ENCODE measurements at regions not wholly inside any gene's neighbourhood (a gene's known extent, or its start where the extent isn't known, plus 50 kb on each side); places are given as distances from the start of the nearest gene placed in this dataset.

- DNase-seq (ENCODE audit: low spot score) = no peak
- Histone ChIP-seq H3K4me1 (ENCODE audit: control insufficient read depth in 4 of 4, insufficient read depth in 4 of 4, low read length in 3 of 4) (no peaks in the 10 kb centered on the region), H3K27me3 (ENCODE audit: control insufficient read depth in 4 of 4, insufficient read depth in 4 of 4, low read length in 3 of 4) (no peaks in the 10 kb centered on the region), H3K4me3 (ENCODE audit: low read depth in 1 of 3, low read length in 3 of 3) (no peak overlapping the region), H3K27ac (ENCODE audit: low read depth in 1 of 2, low read length in 2 of 2) (no peak overlapping the region), H3K36me3 (ENCODE audit: control insufficient read depth in 4 of 4, insufficient read depth in 3 of 4, low read depth in 1 of 4, low read length in 3 of 4) (no peaks in the 10 kb centered on the region), H3K9ac (ENCODE audit: low read depth in 1 of 2, low read length in 2 of 2) (no peak overlapping the region), H3K9me3 (ENCODE audit: control insufficient read depth in 4 of 4, low read length in 3 of 4) (no peaks in the 10 kb centered on the region)
- TF ChIP-seq MAX (IDR thresholded peaks at IDR 0.05) (no peak), GABPA (IDR thresholded peaks at IDR 0.05 in 1 of 2, conservative IDR thresholded peaks at IDR 0.05 in 1 of 2) (no peak), NR2F2 (IDR thresholded peaks at IDR 0.05) (no peak), JUND (IDR thresholded peaks at IDR 0.05) (no peak), REST (IDR thresholded peaks at IDR 0.05) (no peak), TAF1 (conservative IDR thresholded peaks at IDR 0.05) (no peak)
- 88% methylated on average over 5 of the region's 5 CpGs for WGBS
These were observed 73.1 kb upstream of the CLMN start for GRCh38 chr14:95392841-95393240.

GRCh38 chr14:95391331-95391730 lies 71.6 kb upstream of the CLMN start:
- no peaks in the 10 kb centered on the region for H3K36me3 ChIP-seq (ENCODE audit: control insufficient read depth in 4 of 4, insufficient read depth in 3 of 4, low read depth in 1 of 4, low read length in 3 of 4)
- H3K4me3 ChIP-seq (ENCODE audit: low read depth in 1 of 3, low read length in 3 of 3) = no peak overlapping the region
- H3K9me3 ChIP-seq (ENCODE audit: control insufficient read depth in 4 of 4, low read length in 3 of 4) = no peaks in the 10 kb centered on the region
- H3K27me3 ChIP-seq (ENCODE audit: control insufficient read depth in 4 of 4, insufficient read depth in 4 of 4, low read length in 3 of 4) = no peaks in the 10 kb centered on the region
- no peaks in the 10 kb centered on the region for H3K4me1 ChIP-seq (ENCODE audit: control insufficient read depth in 4 of 4, insufficient read depth in 4 of 4, low read length in 3 of 4)
- TF ChIP-seq FOXA2 (IDR thresholded peaks at IDR 0.05) (no peak), YY1 (IDR thresholded peaks at IDR 0.05) (no peak), MAX (IDR thresholded peaks at IDR 0.05) (no peak), ZBTB33 (IDR thresholded peaks at IDR 0.05) (no peak), EGR1 (IDR thresholded peaks at IDR 0.05; ENCODE audit: low read depth in 2 of 2) (no peak), REST (IDR thresholded peaks at IDR 0.05) (no peak), GABPA (IDR thresholded peaks at IDR 0.05 in 1 of 2, conservative IDR thresholded peaks at IDR 0.05 in 1 of 2) (no peak), JUND (IDR thresholded peaks at IDR 0.05) (no peak), HNF4A (conservative IDR thresholded peaks at IDR 0.05) (no peak), TAF1 (conservative IDR thresholded peaks at IDR 0.05) (no peak), SP1 (IDR thresholded peaks at IDR 0.05) (no peak)
- TF ChIP-seq, protein P1, sequence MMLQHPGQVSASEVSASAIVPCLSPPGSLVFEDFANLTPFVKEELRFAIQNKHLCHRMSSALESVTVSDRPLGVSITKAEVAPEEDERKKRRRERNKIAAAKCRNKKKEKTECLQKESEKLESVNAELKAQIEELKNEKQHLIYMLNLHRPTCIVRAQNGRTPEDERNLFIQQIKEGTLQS (IDR thresholded peaks at IDR 0.05) = no peak
- 91% methylated on average over 2 of the region's 2 CpGs for WGBS
- H3K27ac ChIP-seq (ENCODE audit: low read depth in 1 of 2, low read length in 2 of 2) = no peak overlapping the region
- no peak for DNase-seq (ENCODE audit: low spot score)
- H3K9ac ChIP-seq (ENCODE audit: low read depth in 1 of 2, low read length in 2 of 2) = no peak overlapping the region

Data from liver (tissue), 7 donors.